Aorta (tissue), 5 donors: ENCODE measurements at regions not wholly inside any gene's neighbourhood (a gene's known extent, or its start where the extent isn't known, plus 50 kb on each side); places are given as distances from the start of the nearest gene placed in this dataset.

ENCODE experiments used
- ATAC-seq: fragments of 200-7000 bp; cut with Tn5 transposase; one replicate; pipeline ENCODE4 v1.9.1; 2022; ENCODE audit warnings: moderate library complexity; ENCODE audit not compliant: low FRiP score
- DNase-seq, 2 donors: peaks; one replicate each; pipeline ENCODE4 v3.0.0-alpha.2; 2020
- H3K27ac ChIP-seq, 2 donors: one replicate each; pipeline ENCODE4 v1.5.1; 2013; ENCODE audit warnings: low read length in 2 of 2, mild to moderate bottlenecking in 2 of 2, moderate library complexity in 2 of 2, control low read depth in 1 of 2, inconsistent platforms in 1 of 2, low read depth in 1 of 2
- H3K27me3 ChIP-seq, 2 donors: one replicate each; pipeline ENCODE4 v1.6.1; 2013; ENCODE audit warnings: control low read depth in 1 of 2, low read length in 1 of 2, mild to moderate bottlenecking in 1 of 2, moderate library complexity in 1 of 2; ENCODE audit not compliant: insufficient read depth in 2 of 2, control insufficient read depth in 1 of 2
- H3K36me3 ChIP-seq, 2 donors: one replicate each; pipeline ENCODE4 v1.6.1; 2013; ENCODE audit warnings: control low read depth in 1 of 2, low read length in 1 of 2, mild to moderate bottlenecking in 1 of 2; ENCODE audit not compliant: insufficient read depth in 2 of 2, control insufficient read depth in 1 of 2
- H3K4me1 ChIP-seq, 2 donors: one replicate each; pipeline ENCODE4 v1.6.1; 2013; ENCODE audit warnings: low read length in 2 of 2, control low read depth in 1 of 2, mild to moderate bottlenecking in 1 of 2, moderate library complexity in 1 of 2; ENCODE audit not compliant: insufficient read depth in 2 of 2, control insufficient read depth in 1 of 2
- H3K4me3 ChIP-seq, 2 donors: one replicate each; pipeline ENCODE4 v1.5.1; 2013; ENCODE audit warnings: low read length in 2 of 2, control low read depth in 1 of 2, mild to moderate bottlenecking in 1 of 2
- H3K9me3 ChIP-seq: one replicate; pipeline ENCODE4 v1.6.1; 2013; ENCODE audit warnings: mild to moderate bottlenecking, low read length; ENCODE audit not compliant: control insufficient read depth
- WGBS, 2 donors: extraction: QIAGEN DNeasy Blood & Tissue Kit; methylation state at CpG; one replicate each; pipeline ENCODE4 v1.1.7; 2013; 5-methylcytosine and 5-hydroxymethylcytosine counted together
- intact Hi-C, 2 donors: fragments of 100-400 bp; cut with DNase I; formaldehyde crosslinking; loops; one replicate each; pipeline versions ENCODE4 v1.14.2 to v1.15.0; 2022
- donor health status: healthy with polysubstance abuse.
- donor health status: Bipolar disorder and iron deficiency.
- donor health status: DM: no; HTN: no; CAD: no.
- donor health status: DM: no; HTN: no; CAD: no.
- donor health status: DM: yes; HTN: yes; CAD: no.

DNA sequence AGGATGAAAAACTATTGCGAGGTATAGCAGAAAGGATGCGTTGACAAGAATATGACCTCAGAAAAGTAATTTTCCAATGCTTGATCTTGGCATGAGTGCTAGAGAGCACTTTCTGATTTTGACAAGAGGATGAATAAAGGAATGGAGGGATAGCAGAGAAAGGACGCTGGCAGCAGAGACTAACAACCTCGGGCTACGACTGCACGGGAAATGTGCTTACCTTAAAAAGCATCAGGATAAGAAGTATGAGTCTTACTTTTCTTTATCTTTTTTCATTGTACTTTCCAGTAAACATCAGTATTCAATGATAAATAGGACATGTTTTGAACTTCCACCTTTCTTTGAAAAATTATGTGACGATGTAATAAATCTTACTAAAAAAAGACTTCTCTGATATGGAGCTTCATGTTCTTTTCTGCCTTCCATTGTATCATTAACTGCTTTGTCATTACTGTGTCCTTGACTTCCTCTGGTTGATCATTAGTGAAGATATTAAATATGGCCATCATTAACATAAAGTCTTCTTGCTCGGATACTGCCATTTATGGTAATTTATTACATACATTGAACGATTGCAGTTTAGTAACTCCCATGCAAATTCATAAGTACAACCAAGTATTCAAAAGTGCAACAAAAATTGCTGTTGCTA is 265.6 kb downstream of the DSEL start:
- intact Hi-C loops = no loop called here
- Histone ChIP-seq H3K36me3 (no peaks in the 10 kb centered on the region), H3K4me1 (no peaks in the 10 kb centered on the region), H3K4me3 (no peak overlapping the region), H3K27ac (no peak overlapping the region), H3K27me3 (no peaks in the 10 kb centered on the region), H3K9me3 (peaks cover 2% of the 10 kb centered on the region)
- WGBS, 2 donors = 92% methylated on average over 9 of the region's 9 CpGs
- ATAC-seq = no peak
- DNase-seq = no peak

DNA sequence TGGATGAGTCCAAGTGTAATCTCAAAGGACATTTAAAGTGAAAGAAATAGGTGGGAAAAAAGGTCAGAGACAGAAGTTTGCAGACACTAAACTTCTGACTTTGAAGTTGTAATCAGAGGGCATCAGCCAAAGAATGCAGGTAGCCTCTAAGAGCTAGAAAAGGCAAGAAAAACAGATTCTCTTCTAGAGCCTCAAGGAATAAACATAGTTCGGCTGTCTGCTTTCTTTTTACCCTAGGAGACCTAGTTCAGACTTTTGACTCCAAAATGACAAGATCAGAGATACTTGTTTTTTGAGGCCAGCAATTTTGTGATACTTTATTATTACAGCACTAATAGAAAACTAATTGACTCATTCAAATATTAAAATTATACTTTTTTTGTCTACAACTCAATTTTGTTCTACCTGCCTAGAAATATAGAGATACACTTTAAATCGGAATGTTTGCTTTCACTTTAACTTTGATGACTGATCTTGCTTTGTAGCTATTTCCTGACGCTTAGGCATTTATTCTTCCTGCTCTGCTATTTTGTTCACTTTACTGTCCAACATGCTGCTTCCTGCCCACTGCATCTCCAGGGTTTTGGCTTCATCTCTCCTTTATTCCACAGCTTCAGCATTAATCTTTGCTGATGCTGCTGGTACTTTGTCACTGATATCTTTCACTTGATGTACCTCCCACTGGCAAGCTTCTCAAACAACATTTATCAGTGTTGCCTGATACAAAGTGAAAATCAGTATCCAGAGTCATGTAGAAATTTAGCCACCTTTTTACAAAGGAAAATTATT is 272.5 kb downstream of the DSEL start:
- intact Hi-C loops = no loop called here
- Histone ChIP-seq H3K4me1 (peaks cover 0 to 2% of the 10 kb centered on the region in 2 donors), H3K27me3 (no peaks in the 10 kb centered on the region), H3K9me3 (peaks cover 2% of the 10 kb centered on the region), H3K4me3 (no peak overlapping the region), H3K27ac (no peak overlapping the region), H3K36me3 (no peaks in the 10 kb centered on the region)
- no peak for DNase-seq
- WGBS, 2 donors = 31 to 32% methylated on average over 3 of the region's 3 CpGs
- no peak for ATAC-seq

DNA sequence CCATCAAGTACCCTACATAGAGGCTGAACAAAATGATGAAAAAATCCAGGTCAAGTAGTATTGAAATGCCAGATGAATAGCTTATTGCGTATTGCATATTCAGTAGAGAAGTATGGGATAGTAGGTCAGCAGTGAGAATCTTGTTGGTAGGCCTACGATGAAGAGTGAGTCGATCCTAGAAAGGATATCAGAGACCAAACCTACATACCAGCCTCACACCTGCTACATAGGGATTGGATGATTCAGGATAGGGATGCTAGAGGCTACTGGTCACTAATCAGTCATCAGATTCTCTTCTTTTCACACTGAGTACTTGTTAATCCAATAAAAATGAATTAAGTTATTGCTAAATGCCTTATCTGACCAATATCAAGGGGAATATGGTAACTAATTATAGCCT is 274.5 kb downstream of the DSEL start:
- DNase-seq (no peak), ATAC-seq (no peak)
- whole genome bisulfite sequencing, 2 donors = 96 to 98% methylated on average over 3 of the region's 3 CpGs
- intact Hi-C loops = no loop called here
- Histone ChIP-seq H3K27me3 (no peaks in the 10 kb centered on the region), H3K4me1 (peaks cover 0 to 2% of the 10 kb centered on the region in 2 donors), H3K9me3 (no peaks in the 10 kb centered on the region), H3K4me3 (no peak overlapping the region), H3K27ac (no peak overlapping the region), H3K36me3 (no peaks in the 10 kb centered on the region)

DNA sequence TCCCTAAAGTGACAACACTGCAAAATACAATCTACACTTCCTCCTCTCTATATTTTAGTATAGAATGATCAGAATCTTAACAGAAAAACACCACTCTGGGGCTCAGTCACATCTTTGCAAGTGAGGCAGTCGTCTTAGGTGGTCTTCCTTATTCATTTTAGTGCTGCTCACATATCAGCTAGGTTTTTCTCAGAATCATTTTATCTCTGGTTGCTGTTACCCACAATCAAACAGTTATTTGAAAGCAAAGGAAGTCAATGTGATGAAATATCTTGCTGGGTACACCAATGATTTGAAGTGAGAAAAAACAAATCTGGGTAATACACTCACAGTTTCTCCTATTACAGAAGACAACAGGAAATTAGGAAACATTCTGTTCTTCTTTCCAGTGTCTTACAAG is 275.2 kb downstream of the DSEL start:
- no peak for ATAC-seq
- intact Hi-C loops = no loop called here
- H3K4me3 ChIP-seq = no peak overlapping the region
- no peaks in the 10 kb centered on the region for H3K36me3 ChIP-seq
- 78 to 81% methylated on average over 1 of the region's 1 CpG for WGBS, 2 donors
- no peak overlapping the region for H3K27ac ChIP-seq
- H3K9me3 ChIP-seq = no peaks in the 10 kb centered on the region
- DNase-seq = no peak
- H3K4me1 ChIP-seq = peaks cover 0 to 2% of the 10 kb centered on the region in 2 donors
- H3K27me3 ChIP-seq = no peaks in the 10 kb centered on the region

DNA sequence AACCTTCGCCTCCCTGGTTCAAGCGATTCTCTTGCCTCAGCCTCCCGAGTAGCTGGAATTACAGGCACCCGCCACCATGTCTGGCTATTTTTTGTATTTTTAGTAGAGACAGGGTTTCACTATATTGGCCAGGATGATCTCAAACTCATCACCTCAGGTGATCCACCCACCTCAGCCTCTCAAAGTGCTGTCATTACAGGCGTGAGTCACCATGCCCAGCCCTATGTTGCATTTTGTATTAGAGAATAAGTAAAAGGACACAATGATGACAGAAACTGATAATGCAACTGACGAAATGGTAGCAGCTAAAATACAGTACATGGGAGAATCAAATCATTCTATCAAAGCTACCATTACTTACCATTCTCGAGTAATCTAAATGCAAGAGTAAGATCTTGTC is 276.7 kb downstream of the DSEL start:
- no peak for DNase-seq
- 95 to 96% methylated on average over 7 of the region's 7 CpGs for WGBS, 2 donors
- no peaks in the 10 kb centered on the region for H3K27me3 ChIP-seq
- H3K4me3 ChIP-seq = no peak overlapping the region
- peaks cover 0 to 2% of the 10 kb centered on the region in 2 donors for H3K4me1 ChIP-seq
- no peak for ATAC-seq
- intact Hi-C loops = no loop called here
- H3K9me3 ChIP-seq = no peaks in the 10 kb centered on the region
- no peak overlapping the region for H3K27ac ChIP-seq
- no peaks in the 10 kb centered on the region for H3K36me3 ChIP-seq

DNA sequence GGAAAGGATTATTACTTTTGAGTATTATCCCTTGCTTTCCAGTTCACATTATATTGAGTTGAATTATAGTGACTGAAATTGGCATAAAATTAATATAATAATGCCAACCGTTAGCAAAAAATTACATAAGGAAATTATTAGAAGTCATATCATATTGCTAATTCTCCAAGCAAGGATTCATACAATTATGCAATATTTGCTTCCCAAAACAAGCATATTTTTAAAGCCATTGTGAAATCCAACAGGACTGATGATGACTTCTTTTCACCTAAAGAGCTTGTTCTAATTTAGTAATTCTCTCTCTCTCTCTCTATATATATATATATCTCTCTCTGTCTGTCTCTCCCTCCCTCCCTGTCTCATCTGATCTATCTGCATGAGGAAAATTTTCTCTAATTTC is 283.5 kb downstream of the DSEL start:
- H3K9me3 ChIP-seq = no peaks in the 10 kb centered on the region
- ATAC-seq (no peak), DNase-seq (no peak)
- no peaks in the 10 kb centered on the region for H3K4me1 ChIP-seq
- H3K27me3 ChIP-seq = no peaks in the 10 kb centered on the region
- H3K4me3 ChIP-seq = no peak overlapping the region
- WGBS, 2 donors = 85 to 92% methylated on average over 1 of the region's 1 CpG
- intact Hi-C loops = no loop called here
- H3K36me3 ChIP-seq = no peaks in the 10 kb centered on the region
- H3K27ac ChIP-seq = no peak overlapping the region

DNA sequence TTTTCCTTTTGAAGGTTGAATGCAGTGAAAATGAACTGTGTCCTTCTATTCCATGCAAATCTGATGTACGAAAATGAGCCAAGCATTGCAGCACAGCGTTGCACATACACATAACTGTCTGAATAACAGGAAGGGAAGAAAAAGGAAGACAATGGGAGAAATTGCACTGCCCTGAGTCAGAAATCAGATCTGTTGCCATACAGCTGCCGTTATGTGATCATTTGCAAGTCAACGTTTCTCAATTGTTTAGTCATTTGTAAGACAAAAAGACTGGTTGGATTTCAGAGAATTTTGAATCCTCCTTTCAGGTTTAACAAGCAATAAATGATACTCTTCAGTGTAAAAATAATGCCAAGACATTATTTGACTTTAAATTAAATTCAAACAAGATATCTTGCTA is 284.1 kb downstream of the DSEL start:
- no peaks in the 10 kb centered on the region for H3K27me3 ChIP-seq
- H3K4me1 ChIP-seq = no peaks in the 10 kb centered on the region
- H3K4me3 ChIP-seq = no peak overlapping the region
- DNase-seq = no peak
- no peaks in the 10 kb centered on the region for H3K9me3 ChIP-seq
- WGBS, 2 donors = 69 to 75% methylated on average over 4 of the region's 4 CpGs
- no peak overlapping the region for H3K27ac ChIP-seq
- no peaks in the 10 kb centered on the region for H3K36me3 ChIP-seq
- intact Hi-C loops = no loop called here
- no peak for ATAC-seq

DNA sequence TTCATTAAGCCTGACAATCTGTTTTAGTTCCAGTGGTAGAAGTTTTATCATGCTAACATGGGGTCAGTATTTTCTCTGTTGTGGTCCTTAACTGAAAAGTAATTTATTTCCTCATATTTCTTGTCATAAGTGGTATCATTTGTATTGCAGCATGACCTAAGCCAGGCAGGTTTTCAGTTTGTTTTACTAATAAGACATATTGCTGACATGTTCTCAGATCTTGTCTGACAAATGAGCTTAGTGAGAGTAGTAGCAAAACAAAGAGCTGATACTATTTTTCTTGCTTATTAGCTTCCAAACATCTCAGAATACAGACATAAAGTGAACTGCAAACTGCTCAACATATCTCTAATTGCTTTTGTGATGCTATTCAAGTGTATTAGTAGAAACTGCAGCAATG is 293.6 kb downstream of the DSEL start:
- no peak for DNase-seq
- no peaks in the 10 kb centered on the region for H3K27me3 ChIP-seq
- intact Hi-C loops = no loop called here

DNA sequence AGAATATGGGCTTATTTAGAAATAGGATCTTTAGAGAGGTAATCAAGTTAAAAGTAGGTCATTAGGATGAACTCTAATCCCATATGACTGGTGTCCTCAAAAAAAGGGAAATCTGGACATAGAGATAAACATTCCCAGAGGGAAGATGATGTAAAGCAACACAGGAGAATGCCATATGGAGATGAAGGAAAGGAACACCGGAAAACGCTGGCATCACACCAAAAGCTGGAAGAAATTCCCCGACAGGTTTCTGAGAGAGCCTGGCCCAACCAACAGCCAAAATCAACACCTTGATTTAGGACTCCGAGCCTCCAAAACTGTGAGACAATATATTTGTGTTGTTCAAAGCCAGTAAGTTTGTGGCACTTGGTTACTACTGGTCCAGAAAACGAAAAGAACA is 296.7 kb downstream of the DSEL start:
- H3K4me1 ChIP-seq = no peaks in the 10 kb centered on the region
- intact Hi-C loops = loop anchor here (5.0 to 10.0 kb wide), 3 partner anchors 1402 to 1437 kb away; no protein-coding TSS in a partner anchor
- ATAC-seq = no peak

More for the DNA sequence above, 293.6 kb downstream of the DSEL start:
- Histone ChIP-seq H3K4me1 (no peaks in the 10 kb centered on the region), H3K27ac (no peak overlapping the region), H3K4me3 (no peak overlapping the region), H3K36me3 (no peaks in the 10 kb centered on the region), H3K9me3 (no peaks in the 10 kb centered on the region)
- ATAC-seq = no peak

More for the DNA sequence above, 296.7 kb downstream of the DSEL start:
- H3K9me3 ChIP-seq = no peaks in the 10 kb centered on the region
- no peaks in the 10 kb centered on the region for H3K27me3 ChIP-seq
- WGBS, 2 donors = 15 to 23% methylated on average over 5 of the region's 5 CpGs
- DNase-seq = no peak
- H3K27ac ChIP-seq = no peak overlapping the region
- no peak overlapping the region for H3K4me3 ChIP-seq
- no peaks in the 10 kb centered on the region for H3K36me3 ChIP-seq
